DMS 273 (cell line): ENCODE measurements at regions not wholly inside any gene's neighbourhood (a gene's known extent, or its start where the extent isn't known, plus 50 kb on each side); places are given as distances from the start of the nearest gene placed in this dataset.

Experiments
- DNase-seq: peaks from one replicate; lab custom pipeline; 2025; ENCODE audit not compliant: unreplicated experiment; lab: John Stamatoyannopoulos, UW

GRCh38 chr20:22408521-22409402 lies 175.6 kb downstream of the FOXA2 start:
- DNase-seq, result no peak

DNA sequence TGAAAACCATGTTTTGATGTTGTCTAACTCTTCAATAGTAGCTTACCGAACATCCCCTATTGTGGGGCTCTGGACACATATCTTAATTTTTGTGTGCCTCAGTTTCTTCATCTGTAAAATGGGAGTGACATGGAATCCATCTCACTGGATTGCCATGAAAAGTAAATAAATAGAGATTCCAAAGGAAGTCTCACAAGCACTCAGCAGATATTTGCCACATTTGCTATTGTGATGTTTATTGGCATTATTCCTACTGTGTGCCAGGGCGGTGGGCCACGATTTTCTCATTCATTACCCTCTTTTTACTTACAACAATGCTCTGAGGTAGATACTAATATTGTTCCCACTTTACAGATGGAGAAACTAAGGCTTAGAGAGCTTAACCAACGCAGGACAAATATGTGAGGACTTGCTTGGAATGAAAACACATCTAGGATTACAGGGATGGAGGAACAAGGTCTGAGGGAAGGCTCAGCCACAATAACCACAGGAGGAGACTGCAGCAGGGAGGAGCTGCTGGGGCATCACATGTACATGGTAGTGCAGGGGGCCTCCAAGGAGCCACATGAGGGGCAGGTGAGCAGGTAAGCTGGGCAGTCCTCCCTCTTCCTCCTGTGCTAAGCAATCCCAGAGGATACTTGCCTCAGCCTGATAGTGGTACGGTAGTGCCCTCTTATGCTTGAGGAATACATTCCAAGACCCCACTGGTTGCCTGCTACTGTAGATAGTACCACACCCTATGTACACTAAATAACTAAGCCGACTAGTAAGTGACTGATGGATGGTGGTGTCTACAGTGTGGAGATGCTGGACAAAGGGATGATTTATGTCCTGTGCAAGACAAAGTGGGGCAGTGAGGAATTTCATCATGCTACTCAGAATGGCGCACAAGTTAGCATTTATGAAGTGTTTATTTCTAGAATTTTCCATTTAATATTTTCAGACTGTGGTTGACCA lies 176.9 kb downstream of the FOXA2 start:
- DNase-seq, result no peak

GRCh38 chr20:22404419-22405170 lies 179.8 kb downstream of the FOXA2 start:
- DNase-seq, result no peak

- DNase-seq, result no peak
These were observed 180.6 kb downstream of the FOXA2 start for GRCh38 chr20:22403632-22404361.

- no peak for DNase-seq
These were observed 181.2 kb downstream of the FOXA2 start for GRCh38 chr20:22403022-22403631.

DNA sequence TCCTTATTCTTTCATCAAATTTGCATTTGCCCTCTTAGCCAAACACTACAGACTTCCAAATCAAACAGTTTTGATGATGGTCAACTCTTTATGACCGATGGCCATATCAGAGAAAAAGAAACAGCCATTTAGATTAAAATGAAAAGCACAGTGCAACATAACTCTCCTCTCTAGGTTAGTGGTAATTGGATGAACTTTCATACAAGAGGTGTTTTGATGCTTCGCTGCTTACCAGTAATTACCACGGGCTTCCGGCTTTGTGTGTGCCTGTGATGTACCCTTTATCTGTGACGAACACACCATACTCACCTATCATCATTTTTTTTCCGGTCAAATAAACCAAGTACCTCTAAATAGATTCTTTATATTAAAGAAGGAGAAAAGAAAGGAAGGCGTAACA lies 181.8 kb downstream of the FOXA2 start:
- DNase-seq, result no peak

DNA sequence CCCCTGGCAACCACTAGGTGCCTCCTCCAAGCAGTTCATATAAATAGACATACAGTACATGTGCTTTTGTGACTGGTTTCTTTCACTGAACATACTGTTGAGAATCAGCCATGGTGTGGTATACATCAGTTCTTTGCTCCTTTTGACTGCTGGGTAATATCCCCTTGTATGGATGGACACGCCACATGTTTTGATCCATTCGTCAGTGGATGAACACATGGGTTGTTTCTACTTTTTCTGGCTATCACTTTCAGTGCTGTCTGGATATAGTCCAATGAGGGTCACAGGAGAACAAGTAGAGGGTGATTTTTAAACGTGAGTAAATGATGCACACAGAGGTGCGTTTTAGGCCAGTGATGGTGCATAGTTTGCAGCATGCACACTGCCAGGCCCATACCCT lies 183.9 kb downstream of the FOXA2 start:
- no peak for DNase-seq

- DNase-seq, result no peak
These were observed 189.8 kb downstream of the FOXA2 start for GRCh38 chr20:22394583-22394982.

- no peak for DNase-seq
These were observed 193.8 kb downstream of the FOXA2 start for GRCh38 chr20:22390543-22390903.

- no peak for DNase-seq
These were observed 194.4 kb downstream of the FOXA2 start for GRCh38 chr20:22389836-22390542.

DNA sequence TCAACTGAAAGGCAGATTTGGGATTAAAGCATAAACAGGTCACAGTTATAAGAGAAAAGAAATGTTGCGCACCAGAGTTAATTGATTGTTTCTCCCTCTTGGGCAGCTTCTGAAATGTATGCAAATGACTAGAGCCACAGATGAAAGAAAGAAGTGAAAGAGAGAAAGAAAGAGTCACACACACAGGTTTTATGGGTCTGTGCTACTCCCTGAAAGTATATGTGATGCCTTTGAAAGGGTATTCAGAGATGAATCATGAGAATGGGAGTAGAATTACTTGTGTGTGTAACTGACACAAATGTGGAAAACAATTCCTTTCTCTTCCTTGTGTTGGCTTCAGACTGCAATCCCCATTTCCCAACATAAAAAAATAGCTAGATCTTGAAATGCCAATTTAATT lies 196.9 kb downstream of the FOXA2 start:
- DNase-seq, result no peak

- no peak for DNase-seq
These were observed 198.1 kb downstream of the FOXA2 start for GRCh38 chr20:22386306-22386623.

- no peak for DNase-seq
These were observed 198.6 kb downstream of the FOXA2 start for GRCh38 chr20:22385602-22386305.

GRCh38 chr20:22384978-22385377 lies 199.4 kb downstream of the FOXA2 start:
- no peak for DNase-seq

DNA sequence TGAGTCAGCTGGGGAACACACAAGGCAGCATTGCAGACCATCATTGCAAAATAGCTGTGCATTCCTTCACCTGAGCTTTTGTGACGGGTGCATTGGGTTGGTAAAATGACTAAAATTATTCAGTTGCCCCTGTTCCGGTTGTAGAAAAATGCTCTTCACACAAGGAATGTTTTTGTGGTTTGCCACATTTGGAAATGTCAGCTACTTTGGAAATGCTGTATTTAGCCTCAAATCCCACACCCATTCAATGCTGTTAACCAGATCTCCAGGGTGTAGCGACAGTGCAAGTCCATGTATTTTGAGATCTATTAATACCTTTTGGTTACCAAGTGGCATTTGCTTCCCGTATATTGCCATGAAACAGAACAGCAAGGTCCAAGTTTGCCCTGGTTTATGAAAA lies 201.2 kb downstream of the FOXA2 start:
- DNase-seq, result no peak

DNA sequence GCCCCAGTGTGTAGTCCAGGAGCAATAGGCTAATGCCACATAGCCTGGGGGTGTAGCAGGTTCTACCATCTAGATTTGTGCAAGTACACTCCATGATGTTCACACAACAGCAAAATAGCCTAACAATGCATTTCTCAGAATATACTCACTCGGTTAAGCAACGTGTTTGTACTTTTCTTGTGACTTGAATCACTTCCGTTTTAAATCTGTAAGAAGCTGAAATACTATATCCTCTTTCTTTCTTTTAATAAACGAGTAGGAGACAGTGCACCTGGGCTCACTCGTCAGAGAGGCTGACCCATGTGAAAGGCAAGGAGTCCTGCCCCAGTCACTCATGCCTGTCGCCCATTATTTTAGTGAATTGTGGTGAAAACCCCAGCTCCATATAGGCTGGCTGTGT lies 201.6 kb downstream of the FOXA2 start:
- DNase-seq, result no peak

- DNase-seq, result no peak
These were observed 202.5 kb downstream of the FOXA2 start for GRCh38 chr20:22381812-22382416.

DNA sequence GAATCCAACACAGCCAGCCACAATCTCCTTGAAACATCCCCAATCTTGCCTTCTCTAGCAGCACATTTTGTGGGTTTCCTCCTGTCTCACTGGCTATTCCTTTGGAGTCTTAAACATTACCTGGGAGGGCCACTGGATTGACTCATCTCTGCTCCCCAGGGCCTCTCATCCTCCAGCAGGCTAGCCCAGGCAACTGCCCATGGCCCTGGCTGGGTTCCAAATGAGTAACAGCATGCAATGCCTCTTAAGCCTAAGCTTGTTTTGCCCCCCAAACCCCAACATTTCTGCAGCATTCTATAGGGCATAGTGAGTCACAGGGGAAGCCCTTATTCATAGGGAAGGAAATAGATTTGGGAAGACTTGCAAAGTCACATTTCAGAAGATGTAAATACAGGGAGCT lies 204.9 kb downstream of the FOXA2 start:
- DNase-seq, result no peak
